ENCODE measurements at regions not wholly inside any gene's neighbourhood (a gene's known extent, or its start where the extent isn't known, plus 50 kb on each side); places are given as distances from the start of the nearest gene placed in this dataset.
A peak's percentile ranks its signal among the peaks of the same experiment; 100 is the strongest.

DNA sequence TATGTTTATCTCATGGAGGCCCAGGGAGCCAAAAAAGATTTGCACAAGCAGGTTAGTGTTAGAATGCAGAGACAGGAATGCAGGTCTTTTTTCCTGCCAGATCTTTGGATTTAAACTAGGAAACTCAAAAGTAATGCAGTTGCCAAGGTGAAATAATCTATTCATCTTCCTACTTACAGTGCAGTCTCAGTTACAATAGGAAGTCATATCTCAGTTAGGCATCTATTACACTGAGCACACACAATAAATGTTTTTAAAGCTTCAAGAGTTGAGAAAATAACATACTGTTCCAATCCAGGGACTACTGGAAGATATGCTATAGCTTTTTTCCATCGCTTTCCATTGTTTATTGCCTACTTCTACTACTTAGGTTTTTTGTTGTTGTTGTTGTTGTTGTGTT is 279.3 kb upstream of the E2F7 start:
- no peak for DNase-seq

DNA sequence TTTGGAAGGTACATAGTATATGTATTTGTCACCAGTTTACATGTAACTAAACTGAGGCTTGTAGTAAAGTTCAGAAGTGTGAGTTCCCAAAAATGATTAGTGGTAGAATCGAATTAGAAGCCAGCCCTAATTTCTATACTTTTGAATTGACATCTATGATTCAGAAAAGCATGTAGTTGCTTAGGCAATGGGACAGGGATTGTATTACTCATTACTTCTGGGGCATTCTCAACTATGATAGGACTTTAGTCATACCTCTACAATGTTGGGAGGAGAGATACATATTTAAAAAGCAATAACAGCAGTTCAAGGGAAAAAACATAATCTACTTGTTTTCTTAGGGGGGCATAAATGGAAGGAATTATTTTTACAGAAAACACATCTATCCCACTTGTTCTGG is 277.9 kb upstream of the E2F7 start:
- DNase-seq = no peak

DNA sequence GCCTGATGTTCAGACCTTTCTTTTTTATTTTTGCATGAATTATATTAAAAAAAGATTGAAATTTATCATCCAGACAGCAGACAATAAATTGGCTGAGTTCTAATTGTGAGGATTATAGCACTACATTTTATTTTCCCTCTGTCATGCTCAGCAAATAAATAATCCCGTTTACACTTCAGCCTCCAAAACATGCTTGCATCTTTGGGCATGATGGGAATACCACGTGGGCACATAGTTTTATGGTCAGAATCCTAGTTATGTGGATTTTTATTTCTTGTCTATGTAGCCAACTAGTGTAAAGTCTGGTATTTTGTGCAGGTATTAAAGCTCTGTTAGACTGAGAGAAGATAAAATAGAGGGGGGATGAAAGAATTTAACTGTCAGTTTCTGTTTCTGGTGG is 276.9 kb upstream of the E2F7 start:
- DNase-seq = no peak

DNA sequence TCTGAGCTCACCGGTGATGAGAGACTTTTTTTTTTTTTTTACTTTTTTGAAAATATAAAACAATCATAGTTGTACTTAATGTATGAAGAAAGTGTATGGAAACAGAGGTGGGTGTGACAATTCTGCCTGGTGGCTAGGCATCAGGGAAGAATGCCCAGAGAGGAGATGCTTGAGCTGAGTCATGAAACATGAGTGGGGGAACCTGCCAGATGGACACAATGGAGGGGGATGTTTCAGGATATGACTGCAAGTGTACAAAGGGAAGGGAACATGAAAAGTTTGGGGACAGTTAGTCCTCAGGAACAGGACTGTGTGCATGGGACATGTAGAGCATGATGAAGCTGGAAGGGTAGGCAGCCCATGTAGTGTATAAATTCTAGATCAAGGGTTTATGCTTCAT is 274.2 kb upstream of the E2F7 start:
- DNase-seq = no peak

DNA sequence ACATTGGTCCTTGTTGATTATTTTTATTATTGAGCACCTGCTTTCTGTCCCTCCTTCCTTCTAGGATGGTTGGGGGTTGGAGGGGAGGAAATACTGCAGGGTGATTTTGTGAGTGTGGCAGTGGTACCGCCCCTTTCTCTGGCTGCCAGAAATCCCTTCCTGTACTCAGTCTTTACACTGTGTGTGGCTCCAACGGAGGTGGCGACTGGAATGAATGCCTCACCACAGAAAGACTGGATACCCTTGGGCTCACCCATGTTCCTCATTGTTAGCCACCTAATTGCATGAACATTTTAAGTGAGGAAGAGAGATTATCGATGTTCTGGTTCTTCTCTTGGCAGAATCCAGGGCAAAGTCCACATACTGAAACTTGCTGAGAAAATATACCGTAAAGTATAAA is 272.0 kb upstream of the E2F7 start:
- DNase-seq = no peak

DNA sequence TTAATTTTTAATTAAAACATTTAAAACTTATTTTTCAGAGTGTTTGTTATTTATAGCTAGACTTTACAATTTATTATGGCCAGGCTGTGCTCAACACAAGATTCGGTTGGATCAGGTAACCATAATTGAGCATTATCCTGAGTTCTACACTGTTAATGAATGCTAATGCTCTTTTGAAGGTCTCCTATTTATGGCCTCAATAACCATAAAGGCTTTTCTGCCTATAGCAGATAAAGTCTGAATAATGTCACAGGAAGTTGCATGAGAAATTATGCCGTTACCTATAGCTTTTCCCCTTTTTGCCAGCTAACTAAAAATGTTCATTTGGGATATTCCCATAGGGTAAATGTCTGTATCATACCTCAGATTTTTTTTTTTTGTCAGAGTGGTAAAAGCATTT is 269.4 kb upstream of the E2F7 start:
- DNase-seq = no peak

DNA sequence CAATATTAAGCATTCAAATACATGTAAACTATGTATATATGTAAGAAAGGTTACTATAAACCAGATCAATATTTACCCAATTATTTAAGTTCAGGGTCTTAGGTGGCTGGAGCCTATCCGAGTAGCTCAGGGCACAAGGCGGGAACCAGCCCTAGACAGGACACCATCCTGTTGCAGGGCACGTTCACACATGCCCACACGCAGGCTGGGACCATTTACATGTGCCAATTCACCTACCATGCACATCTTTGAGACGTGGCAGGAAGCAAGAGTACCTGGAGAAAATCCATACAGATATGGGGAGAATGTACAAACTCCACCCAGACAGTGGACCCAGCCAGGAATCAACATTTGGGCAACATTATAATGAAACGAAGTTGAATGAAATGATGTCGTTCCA is 263.0 kb upstream of the E2F7 start:
- no peak for DNase-seq

DNA sequence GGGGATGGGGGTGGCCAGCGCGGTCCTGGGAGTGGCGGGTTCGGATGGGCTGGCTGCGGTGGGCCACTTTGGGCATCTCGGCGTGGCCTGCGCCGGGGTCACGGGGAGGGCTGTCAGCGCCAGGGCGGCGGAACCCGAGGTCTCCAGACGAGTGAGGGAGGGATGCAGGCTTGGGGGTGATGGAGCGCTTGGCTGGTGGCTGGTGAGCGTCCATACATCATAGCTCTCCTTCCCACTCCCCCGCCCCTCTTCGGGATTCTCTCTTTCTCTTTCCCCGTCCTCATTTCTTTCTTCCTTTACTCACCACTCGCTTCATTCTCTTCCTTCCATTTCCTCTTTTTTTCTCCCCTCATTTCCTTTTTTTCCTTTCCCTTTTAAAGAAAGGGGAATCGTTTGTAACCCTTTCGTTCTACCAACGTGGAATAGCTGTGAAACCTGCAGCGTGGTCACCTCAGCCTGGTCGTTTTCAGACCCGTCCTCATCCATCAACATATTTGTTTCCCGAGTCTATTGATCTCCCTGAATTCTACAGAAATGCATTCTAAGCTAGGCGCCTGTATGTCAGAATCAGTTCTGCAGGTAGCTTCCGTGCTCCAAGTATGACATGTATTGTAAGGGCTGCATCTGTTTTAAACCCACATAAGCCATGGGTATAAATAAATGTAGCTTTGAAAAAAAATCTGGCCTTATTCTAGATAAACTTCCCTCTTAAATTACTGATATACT is 260.3 kb upstream of the E2F7 start:
- DNase-seq = no peak

DNA sequence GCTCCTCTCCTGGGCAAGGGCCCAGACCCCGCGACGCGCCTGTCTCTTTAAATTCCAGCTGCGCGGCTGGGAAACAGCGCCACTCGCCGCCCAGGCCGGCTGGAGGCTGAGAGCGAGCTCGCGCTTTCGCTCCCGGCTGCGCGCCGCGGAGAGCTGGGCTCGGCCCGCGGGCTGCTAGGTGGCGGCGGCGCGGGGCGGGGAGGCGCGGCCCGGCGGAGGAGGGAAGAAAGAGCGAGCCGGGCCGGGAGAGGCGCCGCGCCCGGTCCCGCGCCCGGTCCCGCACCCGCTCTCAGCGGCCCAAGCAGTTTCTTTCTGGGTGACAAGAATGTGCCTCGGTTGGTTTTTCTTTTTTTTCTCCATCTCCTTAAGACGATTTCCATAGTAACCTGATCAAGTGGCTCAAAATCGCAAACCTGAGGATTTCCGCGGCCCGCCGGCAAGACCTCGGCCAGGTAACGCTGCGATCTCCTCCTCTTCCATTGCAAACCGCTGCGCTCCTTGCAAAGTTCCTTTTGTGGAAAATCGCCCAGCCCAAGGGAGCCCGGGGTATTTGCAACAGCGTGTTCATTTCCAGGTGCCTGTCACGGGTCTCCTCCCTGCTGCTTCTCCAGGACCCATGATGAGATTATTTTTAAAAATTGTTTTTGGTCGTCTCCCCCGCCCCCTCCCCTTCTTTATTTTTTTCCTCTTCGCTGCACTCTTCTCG is 259.5 kb upstream of the E2F7 start:
- peak; percentile 25 for DNase-seq

DNA sequence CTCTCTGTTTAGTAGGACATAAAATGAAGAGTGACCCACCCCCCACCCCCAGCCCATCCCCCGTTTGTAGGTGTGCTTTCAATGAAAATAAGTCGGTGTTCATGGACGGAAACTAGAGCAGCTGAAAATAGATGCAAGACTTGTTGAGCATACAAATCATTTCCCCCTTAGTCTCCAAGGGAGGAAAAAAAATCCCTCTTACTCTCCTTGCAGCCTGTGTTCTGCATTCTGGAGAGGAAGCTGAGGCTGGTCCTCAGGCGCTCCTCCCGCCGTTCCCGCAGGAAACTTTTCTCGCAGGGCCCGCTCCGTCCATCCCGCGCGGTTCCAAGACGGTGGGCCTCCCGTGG is 259.0 kb upstream of the E2F7 start:
- DNase-seq = no peak

DNA sequence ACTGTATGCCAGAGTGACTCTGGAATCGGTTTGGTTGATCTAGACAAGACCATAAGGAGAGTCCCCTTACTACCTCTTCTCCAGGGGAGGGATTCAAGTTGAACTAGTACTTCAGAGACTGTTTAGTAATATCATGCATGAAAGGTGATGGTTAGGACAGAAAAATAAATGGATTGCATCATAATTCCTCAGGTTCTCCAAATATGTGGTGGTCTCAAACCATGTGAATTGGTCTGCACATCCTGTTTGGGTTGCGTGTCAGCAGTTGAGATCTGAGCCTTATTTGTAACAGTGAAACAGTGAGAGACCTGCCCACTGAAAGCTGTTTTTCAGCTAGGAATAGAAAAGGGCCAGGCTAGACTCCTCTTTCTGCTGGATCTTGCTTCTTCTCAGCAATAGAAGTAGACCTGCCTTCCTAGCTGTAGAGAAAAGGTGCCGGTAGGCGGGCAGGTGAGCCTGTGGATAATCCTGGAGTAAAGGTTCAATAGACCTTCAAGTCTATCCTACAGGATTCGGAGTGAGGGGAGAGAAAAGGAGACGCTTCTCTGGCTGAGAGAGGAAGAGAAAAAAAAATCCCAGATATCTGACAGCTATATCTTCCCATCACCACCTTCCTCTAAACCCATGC is 258.5 kb upstream of the E2F7 start:
- no peak for DNase-seq

DNA sequence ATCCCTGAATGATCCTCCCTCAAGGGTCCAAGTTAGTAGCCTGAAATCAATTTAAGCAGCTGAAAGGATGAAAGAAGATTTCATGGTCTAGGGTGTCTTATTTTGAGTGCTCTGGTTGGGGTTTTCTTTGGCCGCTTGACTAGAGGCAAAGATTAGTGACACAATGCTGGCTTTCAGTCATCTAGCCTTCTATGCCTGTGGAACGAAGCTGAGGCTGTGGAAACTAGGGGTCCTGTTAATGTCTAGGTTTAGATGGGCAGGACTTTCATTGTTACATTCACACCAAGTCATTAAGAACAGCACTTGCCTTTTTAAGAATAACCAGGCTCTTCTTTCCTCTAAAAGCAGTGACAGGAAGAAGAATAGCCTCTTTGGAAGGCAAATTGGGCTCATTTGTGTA is 253.8 kb upstream of the E2F7 start:
- DNase-seq = no peak

DNA sequence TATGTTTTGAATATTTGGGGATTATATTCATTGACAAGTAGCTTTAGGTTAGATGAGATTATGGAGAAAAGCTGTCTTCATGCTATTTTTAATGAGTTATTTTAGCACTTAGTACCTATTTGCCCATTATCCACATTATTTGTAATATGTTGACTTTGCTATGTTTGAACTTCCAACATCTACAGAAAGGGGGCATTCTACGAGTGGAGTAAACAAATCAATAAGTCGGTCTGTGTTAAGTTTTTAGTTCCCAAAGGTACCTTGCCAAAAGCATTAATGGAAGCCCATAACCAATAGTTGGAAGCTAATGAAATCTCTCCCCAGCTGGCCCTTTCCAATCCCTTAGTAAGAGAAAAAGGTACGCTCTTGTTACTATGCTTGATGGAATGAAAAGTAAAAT is 250.0 kb upstream of the E2F7 start:
- no peak for DNase-seq

DNA sequence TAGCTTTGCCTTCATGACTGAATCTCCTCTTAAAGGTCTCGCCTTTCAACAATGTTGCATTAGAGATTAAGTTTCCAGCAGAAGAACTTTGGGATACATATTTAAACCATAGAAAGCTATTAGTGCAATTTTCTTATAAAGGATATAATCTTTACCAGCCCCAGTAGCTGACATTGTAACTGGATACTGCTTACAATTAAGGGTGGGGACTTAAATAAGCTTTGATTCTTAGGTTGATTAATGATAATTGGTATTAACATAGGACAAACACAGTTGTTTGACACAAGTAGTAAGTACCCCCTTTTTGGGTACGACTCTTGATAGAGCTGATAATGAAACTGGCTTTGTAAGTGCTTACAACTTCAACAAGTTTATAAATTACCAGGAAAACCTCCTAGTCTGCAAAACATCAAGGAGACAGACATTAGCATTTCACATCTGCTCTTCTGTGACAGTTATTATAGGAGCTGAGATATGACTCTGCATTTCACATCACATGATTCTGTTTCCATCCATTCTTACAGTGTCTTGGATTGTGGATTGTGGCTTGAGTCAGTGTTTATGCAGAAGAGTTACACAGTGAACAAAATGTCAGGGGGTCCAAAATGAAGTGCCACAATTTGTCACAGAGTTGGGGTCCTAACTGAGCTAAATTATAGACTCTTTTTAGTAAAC is 249.1 kb upstream of the E2F7 start:
- no peak for DNase-seq

DNA sequence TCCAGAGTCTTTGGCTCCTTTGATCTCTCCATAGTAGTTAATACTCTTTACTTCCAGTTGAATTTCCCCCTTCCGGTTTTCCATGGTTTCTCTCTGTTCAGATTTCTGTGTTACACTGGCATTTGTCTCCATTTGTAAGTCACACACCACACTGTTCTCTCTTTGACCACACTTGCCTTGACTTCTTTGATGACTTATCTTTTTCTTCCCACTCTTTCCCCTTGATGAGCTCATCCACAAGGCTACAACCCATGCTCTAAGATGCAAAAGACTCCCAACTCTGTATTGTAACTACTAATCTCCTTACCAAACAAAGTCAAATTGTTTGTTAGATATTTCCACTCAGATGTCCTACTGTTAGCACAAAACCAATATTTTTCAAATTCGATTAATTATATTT is 242.7 kb upstream of the E2F7 start:
- DNase-seq = no peak

DNA sequence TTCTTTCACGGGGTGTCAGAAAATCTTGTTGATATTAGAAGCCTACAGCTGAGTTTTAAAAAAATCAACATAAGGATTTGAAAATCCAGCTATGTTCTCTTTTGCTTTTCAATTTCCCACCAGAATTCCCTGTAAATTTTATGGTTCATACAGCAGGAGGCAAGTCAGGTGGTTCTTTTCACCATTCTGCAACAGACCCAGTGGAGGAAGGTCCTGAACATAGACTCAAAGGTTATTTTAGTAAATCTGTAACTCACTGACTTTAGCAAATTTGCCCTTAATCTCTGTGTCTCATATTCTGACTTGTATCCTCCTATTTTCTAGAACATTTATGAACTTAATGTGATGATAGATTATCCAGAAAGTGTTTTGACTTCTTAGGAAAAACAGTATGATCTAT is 235.4 kb upstream of the E2F7 start:
- DNase-seq = no peak

DNA sequence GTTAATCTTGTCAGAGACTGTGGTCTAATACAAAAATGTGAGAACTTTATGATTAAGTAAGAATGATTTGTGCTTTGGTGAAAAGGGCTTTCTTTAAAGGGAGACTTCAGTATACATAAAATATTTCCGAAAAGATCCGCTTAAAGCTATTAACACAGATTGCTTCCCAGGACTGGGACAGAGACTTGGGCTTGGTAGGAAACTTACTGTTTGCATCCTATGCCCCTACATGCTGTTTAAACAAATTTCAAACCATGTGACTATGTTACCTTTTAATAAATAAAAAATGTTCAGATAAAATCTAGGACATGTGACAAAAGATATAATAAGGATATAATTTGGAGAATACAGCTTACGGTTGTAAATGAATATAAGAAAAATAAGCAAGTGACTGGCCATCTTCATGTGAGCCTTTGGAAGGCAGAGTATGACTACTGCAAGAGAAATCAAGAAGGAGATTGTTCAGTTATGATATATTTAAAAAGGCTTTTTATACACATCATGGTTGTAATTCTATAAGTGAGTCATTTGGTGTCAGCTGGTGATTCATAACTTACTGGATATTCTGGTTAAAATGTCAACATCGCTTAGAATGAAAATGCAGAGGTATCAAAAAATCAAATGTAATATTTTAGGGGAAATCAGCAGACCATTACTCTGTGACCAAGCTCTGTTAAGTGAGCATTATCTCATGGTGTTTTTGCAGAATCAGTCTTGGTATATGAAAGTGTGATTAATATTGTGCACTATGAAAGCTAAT is 234.7 kb upstream of the E2F7 start:
- no peak for DNase-seq

DNA sequence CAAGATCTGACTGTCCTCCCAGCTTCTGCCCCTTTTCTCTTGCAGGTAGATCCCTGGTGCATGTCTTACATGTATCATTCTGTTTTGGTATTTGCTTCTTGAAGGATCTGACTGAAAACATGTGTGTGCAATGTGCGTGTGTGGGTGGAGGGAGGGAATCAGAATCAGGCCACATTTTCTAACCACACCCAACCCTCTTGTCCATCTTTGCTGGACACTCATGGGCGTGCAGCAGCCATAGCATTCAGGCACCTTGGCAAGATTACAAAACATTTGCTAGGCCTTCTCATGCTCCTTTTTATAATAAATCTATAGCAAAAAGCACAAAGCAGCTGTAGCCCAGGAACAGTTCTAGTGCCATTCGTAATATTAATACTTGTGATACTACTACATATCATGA is 233.6 kb upstream of the E2F7 start:
- no peak for DNase-seq

DNA sequence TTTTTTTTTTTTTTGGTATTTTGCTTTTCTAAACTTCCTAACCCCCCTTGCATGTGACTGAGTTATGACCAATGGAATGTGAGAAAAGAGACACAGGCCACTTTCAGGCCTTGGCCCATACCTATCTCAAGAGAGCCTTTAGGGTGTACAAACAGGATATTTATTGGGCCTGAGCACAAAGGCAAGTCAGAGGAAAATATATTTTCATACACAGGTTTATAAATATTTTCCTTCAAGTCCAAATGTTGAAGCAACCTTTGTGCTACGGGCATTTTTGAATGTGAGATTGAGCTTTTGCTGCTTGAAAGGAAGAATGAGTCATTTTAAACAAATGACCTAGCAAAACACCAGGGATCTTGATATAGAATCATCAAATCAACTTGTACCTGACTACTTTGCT is 228.6 kb upstream of the E2F7 start:
- DNase-seq = no peak

DNA sequence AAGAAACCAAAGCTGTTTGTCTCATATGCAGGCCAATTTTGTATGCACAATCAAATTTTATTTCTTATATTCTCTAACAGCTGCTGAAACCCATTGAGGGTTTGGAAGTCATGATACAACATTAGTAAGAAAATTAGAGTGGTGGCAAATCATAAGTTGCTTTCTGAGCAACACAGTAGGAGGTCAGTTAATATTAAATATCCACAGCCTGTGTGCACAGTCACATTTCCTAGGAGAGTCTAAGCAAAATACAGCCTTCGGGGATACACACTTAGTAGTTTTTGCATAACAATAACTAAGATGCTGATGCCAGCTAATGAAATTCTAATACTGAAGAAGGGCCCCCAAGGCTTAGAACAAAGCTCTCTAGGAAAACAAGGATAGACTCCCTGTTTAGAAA is 209.6 kb upstream of the E2F7 start:
- DNase-seq = no peak

DNA sequence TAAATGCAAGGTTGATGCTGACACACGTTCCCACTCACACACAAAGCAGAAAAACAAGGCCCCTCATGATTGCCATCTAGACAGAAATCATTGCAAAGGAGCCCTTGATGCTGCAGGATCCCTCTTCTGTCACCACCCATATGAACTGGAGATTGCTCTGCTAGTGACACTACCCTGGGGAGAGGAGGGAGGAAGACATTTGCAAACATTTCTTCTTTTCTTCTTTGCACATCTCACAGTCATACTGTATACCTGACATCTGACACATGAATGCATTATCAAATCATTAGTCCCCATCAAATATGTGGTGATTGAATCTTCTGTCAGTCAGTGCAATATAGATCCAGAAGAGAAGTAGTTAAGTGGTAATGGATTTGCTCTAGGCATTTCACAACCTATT is 208.5 kb upstream of the E2F7 start:
- DNase-seq = no peak

DNA sequence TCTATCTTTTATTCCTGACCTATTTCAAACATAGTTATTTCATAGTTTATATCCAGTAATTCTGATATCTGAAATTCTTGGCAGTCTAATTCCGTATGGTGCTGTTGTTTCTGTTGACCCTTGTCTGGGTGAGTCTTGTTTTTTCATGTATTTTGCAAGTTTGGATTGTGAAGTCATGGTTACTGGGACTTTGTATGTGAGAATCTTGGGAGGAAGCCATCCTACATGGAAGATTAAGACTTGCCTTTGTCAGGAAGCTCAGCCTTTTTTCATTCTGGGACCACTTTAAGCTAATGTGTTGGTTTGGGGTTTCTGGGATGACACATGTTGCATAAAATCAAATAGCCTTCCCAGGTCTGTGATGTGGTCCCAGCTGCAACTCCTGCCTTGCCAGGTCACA is 191.6 kb upstream of the E2F7 start:
- no peak for DNase-seq

DNA sequence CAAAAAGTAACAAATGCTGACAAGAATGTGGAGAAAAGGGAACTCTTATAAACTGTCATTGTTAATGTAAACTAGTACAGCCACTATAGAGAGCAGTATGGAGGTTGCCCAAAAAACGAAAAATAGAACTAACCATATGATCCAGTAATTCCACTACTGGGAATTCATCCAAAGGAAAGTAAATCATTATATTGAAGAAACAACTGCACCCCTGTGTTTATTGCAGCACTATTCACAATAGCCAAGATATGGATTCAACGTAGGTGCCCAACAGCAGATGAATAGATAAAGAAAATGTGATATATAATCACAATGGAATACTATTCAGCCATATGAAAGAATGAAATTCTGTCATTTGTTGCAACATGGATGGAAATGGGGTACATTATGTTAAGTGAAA is 188.0 kb upstream of the E2F7 start:
- no peak for DNase-seq

All from NCI-H2029 (cell line).